AG10803 (cell line): ENCODE measurements at regions not wholly inside any gene's neighbourhood (a gene's known extent, or its start where the extent isn't known, plus 50 kb on each side); places are given as distances from the start of the nearest gene placed in this dataset.

Source experiments
- DNase-seq: peaks from one replicate; pipeline ENCODE4 v3.0.0; 2010; ENCODE audit warnings: low read depth
- H3K4me3 ChIP-seq: 2 replicates; pipeline ENCODE4 v1.5.1; 2011; ENCODE audit warnings: mild to moderate bottlenecking, low read length, control low read depth
- CTCF ChIP-seq: conservative IDR thresholded peaks from 2 replicates; pipeline ENCODE4 v1.5.1; 2011; ENCODE audit warnings: mild to moderate bottlenecking, low read length, control low read depth, inconsistent platforms

DNA sequence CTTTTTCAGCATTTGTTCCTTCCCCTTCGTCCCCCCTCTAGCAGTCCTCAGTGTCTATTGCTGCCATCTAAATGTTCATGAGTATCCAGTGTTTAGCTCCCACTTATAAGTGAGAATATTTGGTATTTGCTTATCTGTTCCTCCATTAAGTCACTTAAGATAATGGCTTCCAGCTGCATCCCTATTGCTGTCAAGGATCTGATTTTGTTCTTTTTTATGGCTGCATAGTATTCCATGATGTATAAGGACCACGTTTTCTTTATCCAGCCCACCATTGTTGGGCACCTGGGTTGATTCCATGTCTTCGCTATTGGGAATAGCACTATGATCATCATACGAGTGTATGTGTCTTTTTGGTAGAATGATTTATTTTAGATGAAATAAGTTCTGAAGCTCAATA is 166.9 kb upstream of the NCK2 start:
- no peak for DNase-seq
- TF ChIP-seq CTCF = no peak
- no peak overlapping the region for H3K4me3 ChIP-seq

DNA sequence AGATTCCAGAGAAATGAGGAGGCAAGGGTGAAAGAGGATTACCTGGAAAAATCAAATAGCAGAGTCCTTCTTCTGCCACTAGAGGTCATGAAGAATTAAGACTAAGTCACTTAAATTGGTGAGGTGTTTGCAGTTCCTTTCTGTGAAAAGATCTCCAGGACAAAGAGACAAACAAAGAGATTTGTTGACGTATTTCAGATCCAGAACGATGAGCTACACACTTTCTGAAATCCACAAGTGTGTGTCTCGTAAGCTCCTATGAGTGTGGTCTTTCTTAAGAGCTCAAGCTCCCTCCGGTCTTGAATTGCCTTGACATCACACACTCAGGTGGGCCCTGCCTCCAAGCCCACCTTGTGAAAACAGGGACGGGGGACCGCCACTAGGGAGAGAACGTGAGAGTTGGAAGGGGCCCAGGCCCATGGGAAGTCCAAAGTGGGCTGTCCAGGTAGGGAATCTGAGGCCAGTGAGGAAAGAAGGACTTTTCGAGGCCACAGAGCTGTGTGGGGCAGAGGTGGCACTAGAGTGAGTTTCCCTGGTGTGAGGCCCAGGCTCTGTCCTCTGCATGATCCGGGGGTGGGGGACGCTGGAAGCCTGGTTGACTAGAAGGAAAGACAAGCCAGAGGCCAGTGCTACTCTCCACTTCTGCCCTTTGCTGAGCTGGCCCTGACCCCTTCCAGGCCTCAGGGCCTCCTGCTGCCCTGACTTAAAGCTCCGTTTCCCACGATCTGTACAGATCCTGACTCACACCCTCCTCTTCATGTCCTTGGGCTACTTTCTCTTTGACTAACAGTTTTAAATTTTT is 168.1 kb upstream of the NCK2 start:
- DNase-seq = peak; percentile 64
- peak; percentile 68 for TF ChIP-seq CTCF

DNA sequence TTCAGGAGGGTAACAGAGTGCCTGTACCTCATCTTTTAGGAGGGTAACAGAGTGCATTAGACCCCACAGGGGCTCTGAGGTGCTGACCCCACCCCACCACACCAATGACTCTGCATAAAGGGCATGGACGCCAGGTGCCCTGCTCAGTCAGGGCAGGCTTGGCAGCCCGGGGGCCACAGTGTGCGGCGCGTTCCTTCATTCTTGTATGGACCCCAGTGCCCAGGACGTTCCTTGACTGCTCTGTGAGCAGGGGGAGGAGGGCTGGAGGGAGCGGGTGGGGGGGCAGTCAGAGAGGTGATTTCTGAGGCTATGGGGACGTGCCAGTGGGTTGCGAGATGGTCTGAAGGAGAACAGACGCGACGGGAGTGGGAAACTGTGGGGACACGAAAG is 168.7 kb upstream of the NCK2 start:
- peak overlapping the region; percentile 35 for H3K4me3 ChIP-seq
- DNase-seq = no peak
- TF ChIP-seq CTCF = no peak

More for the DNA sequence above, 168.1 kb upstream of the NCK2 start:
- H3K4me3 ChIP-seq = no peak overlapping the region

DNA sequence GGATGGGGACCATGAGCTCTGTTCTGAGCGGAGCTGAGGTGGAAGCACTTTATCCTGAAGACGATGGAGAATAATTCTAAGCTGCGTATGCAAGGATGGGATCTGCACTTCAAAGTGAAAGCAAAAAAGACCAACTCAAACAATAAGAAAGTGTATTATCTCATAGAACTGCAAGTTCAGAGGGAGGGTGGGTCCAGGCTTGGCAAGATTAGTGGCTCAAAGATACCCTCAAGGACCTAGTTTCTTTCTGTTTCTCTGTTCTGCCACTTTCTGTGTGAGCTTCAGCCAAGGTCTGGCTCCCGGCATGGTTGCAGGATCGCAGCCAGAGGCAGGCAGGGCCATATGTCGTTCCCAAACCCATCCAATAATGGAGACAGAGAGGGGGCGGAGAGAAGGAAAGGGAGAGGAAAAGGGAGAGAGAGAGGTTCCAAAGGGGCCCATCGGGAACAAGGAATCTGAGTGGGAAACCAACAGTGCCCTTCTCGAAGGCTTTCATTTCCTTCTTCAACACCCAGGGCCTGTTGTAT is 169.2 kb upstream of the NCK2 start:
- DNase-seq = no peak
- peak overlapping the region; percentile 35 for H3K4me3 ChIP-seq
- TF ChIP-seq CTCF = no peak

GRCh38 chr2:105574796-105575344 is 169.8 kb upstream of the NCK2 start:
- no peak overlapping the region for H3K4me3 ChIP-seq
- TF ChIP-seq CTCF = no peak
- no peak for DNase-seq

DNA sequence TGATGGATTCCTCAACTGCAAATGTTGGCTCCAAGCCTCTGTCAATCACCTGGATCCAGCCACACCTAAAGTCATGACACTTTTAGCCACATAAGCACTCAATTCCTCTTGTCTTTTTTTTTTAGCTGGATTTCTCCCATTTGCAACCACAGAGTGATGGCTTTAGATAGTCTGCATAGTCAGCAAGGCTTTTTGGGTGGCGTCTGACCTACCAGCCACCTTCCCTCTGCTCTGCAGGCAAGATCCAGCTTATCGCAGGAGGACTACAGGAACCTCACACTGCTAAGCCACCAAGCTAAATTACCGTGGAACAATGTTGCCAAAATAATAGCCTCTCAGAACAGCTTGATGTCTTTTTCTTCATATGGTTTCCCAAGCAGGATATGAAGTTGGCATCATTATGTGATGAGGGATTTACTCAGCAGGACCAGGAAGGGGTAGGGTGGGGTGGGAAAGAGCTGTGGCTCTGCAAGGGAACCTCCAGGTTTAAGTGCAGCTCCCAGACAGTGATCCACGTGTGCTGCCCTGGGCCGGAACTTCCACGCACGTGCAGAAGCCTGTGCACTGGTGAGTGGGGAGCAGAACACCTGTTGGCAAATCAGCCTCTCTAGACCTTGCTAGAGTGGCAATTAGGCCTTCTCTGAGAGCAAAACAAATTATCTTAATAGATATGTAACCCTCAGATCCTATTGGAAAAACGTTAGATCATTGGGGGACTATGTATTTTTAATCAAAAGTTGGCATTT is 170.6 kb upstream of the NCK2 start:
- no peak for TF ChIP-seq CTCF
- DNase-seq = no peak
- H3K4me3 ChIP-seq = no peak overlapping the region
